GM23248 (cell line): ENCODE measurements at regions not wholly inside any gene's neighbourhood (a gene's known extent, or its start where the extent isn't known, plus 50 kb on each side); places are given as distances from the start of the nearest gene placed in this dataset.

ENCODE experiments used
- EZH2 ChIP-seq: fragments of 200-600 bp; sonication (generic); IDR thresholded peaks from 2 replicates; pipeline ENCODE4 v1.6.1; 2018; ENCODE audit warnings: antibody characterized with exemption, mild to moderate bottlenecking; ENCODE audit not compliant: insufficient read depth, poor library complexity, severe bottlenecking
- EZH2phosphoT487 ChIP-seq: fragments of 200-600 bp; sonication (generic); IDR thresholded peaks from 2 replicates; pipeline ENCODE4 v1.6.1; 2018; ENCODE audit warnings: antibody characterized with exemption, moderate library complexity, mild to moderate bottlenecking, low read depth; ENCODE audit not compliant: insufficient read depth

GRCh38 chr2:77922567-77922966 lies 400.4 kb upstream of the LRRTM4 start:
- no peak for TF ChIP-seq EZH2phosphoT487
- TF ChIP-seq EZH2 = no peak
